ENCODE measurements at regions not wholly inside any gene's neighbourhood (a gene's known extent, or its start where the extent isn't known, plus 50 kb on each side); places are given as distances from the start of the nearest gene placed in this dataset.

GRCh38 chr10:124265776-124266467 lies 152.8 kb downstream of the OAT start:
- Mint-ChIP-seq H3K27me3 (ENCODE audit: unreplicated experiment) (peaks cover 7% of the 10 kb centered on the region), H3K4me3 (ENCODE audit: unreplicated experiment) (no peak overlapping the region), H3K9me3 (ENCODE audit: unreplicated experiment) (peaks cover 2% of the 10 kb centered on the region), H3K36me3 (ENCODE audit: unreplicated experiment) (peaks cover 5% of the 10 kb centered on the region), H3K4me1 (ENCODE audit: low read depth, unreplicated experiment) (no peaks in the 10 kb centered on the region), H3K27ac (ENCODE audit: unreplicated experiment) (no peak overlapping the region)
- no peak for TF ChIP-seq CTCF (IDR thresholded peaks at IDR 0.05; ENCODE audit: partially characterized antibody, unreplicated experiment)
- DNase-seq = no peak

GRCh38 chr10:124265391-124265745 lies 153.4 kb downstream of the OAT start:
- H3K4me3 Mint-ChIP-seq (ENCODE audit: unreplicated experiment) = no peak overlapping the region
- no peaks in the 10 kb centered on the region for H3K4me1 Mint-ChIP-seq (ENCODE audit: low read depth, unreplicated experiment)
- no peak for TF ChIP-seq CTCF (IDR thresholded peaks at IDR 0.05; ENCODE audit: partially characterized antibody, unreplicated experiment)
- peaks cover 5% of the 10 kb centered on the region for H3K27me3 Mint-ChIP-seq (ENCODE audit: unreplicated experiment)
- DNase-seq = no peak
- H3K27ac Mint-ChIP-seq (ENCODE audit: unreplicated experiment) = no peak overlapping the region
- H3K36me3 Mint-ChIP-seq (ENCODE audit: unreplicated experiment) = peaks cover 5% of the 10 kb centered on the region
- H3K9me3 Mint-ChIP-seq (ENCODE audit: unreplicated experiment) = peaks cover 2% of the 10 kb centered on the region

GRCh38 chr10:124264711-124265390 lies 153.9 kb downstream of the OAT start:
- H3K27me3 Mint-ChIP-seq (ENCODE audit: unreplicated experiment) = peaks cover 5% of the 10 kb centered on the region
- H3K4me3 Mint-ChIP-seq (ENCODE audit: unreplicated experiment) = no peak overlapping the region
- no peak for DNase-seq
- H3K36me3 Mint-ChIP-seq (ENCODE audit: unreplicated experiment) = peaks cover 5% of the 10 kb centered on the region
- no peak overlapping the region for H3K27ac Mint-ChIP-seq (ENCODE audit: unreplicated experiment)
- no peaks in the 10 kb centered on the region for H3K4me1 Mint-ChIP-seq (ENCODE audit: low read depth, unreplicated experiment)
- H3K9me3 Mint-ChIP-seq (ENCODE audit: unreplicated experiment) = peaks cover 2% of the 10 kb centered on the region
- TF ChIP-seq CTCF (IDR thresholded peaks at IDR 0.05; ENCODE audit: partially characterized antibody, unreplicated experiment) = no peak

- H3K27me3 Mint-ChIP-seq (ENCODE audit: unreplicated experiment) = peaks cover 5% of the 10 kb centered on the region
- TF ChIP-seq CTCF (IDR thresholded peaks at IDR 0.05; ENCODE audit: partially characterized antibody, unreplicated experiment) = no peak
- peaks cover 2% of the 10 kb centered on the region for H3K9me3 Mint-ChIP-seq (ENCODE audit: unreplicated experiment)
- H3K36me3 Mint-ChIP-seq (ENCODE audit: unreplicated experiment) = peaks cover 5% of the 10 kb centered on the region
- no peak overlapping the region for H3K27ac Mint-ChIP-seq (ENCODE audit: unreplicated experiment)
- no peaks in the 10 kb centered on the region for H3K4me1 Mint-ChIP-seq (ENCODE audit: low read depth, unreplicated experiment)
- no peak overlapping the region for H3K4me3 Mint-ChIP-seq (ENCODE audit: unreplicated experiment)
- DNase-seq = no peak
Observed at GRCh38 chr10:124264271-124264670, 154.5 kb downstream of the OAT start.

- Mint-ChIP-seq H3K4me1 (ENCODE audit: low read depth, unreplicated experiment) (no peaks in the 10 kb centered on the region), H3K4me3 (ENCODE audit: unreplicated experiment) (no peak overlapping the region), H3K27ac (ENCODE audit: unreplicated experiment) (no peak overlapping the region), H3K9me3 (ENCODE audit: unreplicated experiment) (peaks cover 2% of the 10 kb centered on the region), H3K36me3 (ENCODE audit: unreplicated experiment) (peaks cover 5% of the 10 kb centered on the region), H3K27me3 (ENCODE audit: unreplicated experiment) (peaks cover 2% of the 10 kb centered on the region)
- no peak for TF ChIP-seq CTCF (IDR thresholded peaks at IDR 0.05; ENCODE audit: partially characterized antibody, unreplicated experiment)
- no peak for DNase-seq
Observed at GRCh38 chr10:124263726-124264125, 155.0 kb downstream of the OAT start.
